ENCODE measurements at regions not wholly inside any gene's neighbourhood (a gene's known extent, or its start where the extent isn't known, plus 50 kb on each side); places are given as distances from the start of the nearest gene placed in this dataset.

DNA sequence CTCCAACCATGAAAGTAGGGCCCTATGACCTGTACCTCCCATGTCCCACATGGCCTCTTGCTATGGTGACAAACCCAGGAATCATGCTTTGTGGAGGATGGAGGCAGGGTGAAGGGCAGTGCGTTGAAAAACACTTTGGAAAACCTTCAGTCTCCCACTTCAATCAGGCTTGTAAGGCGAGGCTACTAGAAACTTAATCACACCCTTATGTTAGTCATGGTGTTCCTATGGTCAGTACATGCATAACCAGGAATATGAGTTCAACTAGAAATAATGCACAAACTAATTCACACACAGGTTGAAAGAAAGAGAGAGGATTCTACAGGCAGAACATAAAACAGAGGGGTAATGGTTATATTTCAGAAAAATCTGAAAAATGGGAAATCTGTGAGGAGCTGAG is 601.1 kb downstream of the KCTD16 start:
- DNase-seq, result no peak

DNA sequence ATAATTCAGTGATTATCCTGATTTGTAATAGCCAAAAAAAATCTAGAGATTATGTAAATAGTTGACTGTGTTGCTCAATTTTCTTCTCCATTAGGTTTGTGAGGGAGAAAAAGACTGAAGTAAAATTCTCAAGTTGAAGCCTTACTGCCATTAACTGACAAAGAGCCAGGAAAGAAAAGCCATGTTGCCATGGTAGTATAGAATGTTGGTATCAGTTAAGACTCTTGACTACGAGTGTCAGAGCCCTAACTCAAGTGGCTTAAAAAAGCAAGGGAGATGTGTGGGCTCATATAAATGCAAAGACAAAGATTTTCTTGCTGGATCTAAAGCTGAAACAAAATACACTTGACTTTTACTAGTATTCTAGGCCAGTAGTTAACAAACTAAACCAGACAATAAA is 571.7 kb downstream of the KCTD16 start:
- DNase-seq, result peak; percentile 12

DNA sequence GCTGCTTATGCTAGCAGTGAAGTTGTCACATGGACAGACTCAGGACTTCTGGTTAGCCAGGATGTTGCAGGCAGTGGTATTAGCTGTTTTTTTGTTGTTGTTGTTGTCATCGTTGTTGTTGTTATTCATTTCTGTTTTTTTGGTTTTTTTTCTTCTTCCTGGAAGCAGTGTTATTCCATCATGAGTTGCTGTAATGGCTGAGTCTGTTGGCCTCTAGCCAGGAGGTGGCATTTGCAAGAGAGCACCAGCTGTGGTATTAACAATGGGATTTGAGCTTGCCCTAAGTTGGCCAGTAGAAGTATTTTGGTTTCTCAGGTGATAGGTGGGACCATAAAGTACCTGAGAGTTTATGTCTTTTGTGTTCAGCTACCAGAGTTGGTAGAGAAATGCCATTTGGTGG is 561.1 kb downstream of the KCTD16 start:
- no peak for DNase-seq

DNA sequence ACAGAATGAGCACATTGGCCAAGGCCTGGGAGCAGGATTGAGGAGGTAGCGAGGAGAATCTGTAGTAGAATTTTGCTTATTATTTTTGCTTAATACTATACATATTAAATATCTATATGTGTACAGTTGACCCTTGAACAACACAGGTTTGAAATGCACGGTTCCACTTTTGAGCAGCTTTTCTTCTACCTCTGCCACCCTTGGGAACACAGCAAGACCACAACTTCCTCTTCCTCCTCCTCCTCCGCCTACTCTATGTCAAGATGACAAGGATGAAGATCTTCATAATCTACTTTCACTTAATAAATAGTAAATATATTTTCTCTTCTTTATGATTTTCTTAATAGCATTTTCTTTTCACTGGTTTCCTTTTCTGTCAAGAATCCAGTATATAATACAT is 541.4 kb downstream of the KCTD16 start:
- no peak for DNase-seq

DNA sequence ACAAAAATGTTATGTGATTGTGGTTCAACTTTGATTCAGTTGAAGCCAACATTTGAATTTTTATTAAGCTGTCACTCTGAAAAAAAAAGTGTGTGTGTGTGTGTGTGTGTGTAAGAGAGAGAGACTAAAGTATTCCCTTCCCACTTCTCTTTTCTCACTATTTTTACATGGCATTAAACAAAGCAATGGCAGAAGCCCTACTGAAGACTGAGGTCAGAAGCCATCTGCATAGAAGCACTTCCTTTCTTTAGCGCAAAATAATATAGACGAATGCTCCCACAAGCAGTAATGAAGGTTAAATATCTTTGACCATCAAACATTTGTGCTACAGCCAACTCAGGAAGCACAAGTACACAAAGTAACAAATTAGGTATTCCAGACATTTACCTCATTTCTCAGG is 540.5 kb downstream of the KCTD16 start:
- DNase-seq, result no peak

DNA sequence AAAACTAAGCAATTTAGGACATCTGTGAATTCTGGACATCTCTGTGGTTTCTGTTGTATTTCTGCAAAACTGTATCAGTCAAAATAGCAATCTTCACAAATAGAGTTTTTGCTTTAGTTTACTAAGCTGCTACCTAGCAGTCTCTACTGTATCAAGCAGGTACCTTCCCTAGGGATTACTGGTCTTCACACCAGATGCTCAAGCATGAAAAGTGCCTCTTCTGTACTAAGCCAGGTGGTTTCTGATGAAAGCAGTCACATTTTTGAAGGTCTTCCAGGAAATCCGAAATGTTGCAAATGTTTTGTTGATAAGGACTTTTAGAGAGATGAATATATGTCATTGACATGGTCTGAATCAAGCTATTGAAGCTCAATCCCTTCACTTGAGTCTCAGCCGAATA is 540.0 kb downstream of the KCTD16 start:
- DNase-seq, result no peak

DNA sequence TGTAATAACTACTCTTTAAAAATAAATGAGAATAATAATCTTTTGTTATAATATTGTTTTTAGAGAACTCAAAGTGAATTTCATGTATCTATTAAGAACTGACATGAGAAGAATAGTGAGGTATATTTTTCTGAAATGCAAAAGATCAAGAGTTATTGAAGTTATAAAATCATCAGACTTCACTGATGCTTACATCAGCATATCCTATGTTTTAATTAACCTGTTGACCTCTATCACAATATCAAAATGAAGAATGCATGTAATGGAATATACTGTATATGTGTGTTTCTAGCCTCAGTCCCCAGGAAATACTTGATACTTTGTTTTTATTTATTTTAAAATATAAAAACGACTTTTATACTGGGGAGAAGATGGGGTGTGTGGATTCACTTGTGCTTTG is 533.1 kb downstream of the KCTD16 start:
- no peak for DNase-seq

DNA sequence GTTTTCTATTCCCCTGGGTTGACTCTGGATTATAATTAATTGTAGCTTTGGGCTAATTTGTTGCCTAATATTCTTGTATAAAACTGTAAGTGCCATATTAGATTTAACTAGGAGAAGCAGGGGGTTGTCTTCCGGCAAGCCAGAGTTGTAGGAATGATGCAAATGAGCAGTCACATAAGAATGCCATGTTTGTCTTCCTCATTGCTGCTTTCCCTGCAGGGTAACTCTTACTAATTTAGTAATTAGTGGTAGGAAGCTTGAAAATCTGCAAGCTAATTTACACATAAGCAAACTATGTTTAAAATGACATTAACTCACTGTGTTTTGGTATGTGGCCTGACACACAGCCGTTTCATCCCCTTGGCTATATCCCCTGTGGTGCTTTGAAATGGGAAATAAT is 527.8 kb downstream of the KCTD16 start:
- no peak for DNase-seq

DNA sequence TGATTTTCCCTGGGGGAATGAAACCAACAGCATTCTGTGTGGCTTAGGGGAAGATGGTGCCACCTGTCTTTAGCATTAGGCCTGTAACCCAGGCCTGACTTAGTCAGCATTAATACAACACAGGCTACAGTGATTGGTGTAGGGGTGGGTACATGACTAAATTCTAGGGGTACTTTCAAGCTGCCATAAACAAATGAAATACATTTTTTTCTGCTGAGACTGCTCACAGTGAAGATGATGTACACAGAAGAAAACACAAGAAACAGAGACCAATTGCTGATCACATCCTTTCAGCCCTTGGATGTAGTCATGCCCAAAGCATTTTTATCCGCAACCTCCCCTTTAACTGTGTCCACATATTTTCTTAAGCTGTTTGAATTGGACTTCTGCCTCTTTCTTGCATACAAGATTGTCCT is 527.2 kb downstream of the KCTD16 start:
- no peak for DNase-seq

DNA sequence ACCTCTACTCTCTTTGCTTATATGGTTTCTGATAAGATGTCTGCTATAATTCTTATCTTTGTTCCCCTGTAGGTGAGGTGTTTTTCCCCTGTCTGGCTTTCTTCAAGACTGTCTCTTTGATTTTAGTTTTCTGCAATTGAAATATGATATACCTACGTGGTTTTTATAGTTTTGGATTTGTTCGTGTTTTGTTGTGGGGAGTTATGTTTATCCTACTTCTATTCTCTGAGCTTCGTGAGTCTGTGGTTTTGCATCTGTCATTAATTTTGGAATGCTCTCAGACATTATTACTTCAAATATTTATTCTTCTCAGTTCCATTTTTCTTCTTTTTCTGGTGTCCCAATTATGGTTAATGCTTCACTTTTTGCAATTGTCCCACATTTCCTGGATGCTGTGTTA is 521.3 kb downstream of the KCTD16 start:
- no peak for DNase-seq

DNA sequence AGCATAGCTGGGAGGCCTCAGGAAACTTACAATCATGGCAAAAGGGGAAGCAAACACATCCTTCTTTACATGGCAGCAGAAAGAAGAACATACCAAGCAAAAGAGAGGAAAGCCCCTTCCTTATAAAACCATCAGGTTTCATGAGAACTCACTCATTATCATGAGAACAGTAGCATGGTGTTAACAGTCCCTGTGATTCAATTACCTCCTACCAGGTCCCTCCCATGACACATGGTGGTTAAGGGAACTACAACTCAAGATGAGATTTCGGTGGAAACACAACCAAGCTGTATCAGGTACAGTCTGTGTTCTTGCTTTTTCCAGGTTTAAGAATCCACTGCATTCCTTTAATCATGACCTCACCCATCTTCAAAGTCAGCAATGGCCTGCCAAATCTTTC is 514.2 kb downstream of the KCTD16 start:
- no peak for DNase-seq

DNA sequence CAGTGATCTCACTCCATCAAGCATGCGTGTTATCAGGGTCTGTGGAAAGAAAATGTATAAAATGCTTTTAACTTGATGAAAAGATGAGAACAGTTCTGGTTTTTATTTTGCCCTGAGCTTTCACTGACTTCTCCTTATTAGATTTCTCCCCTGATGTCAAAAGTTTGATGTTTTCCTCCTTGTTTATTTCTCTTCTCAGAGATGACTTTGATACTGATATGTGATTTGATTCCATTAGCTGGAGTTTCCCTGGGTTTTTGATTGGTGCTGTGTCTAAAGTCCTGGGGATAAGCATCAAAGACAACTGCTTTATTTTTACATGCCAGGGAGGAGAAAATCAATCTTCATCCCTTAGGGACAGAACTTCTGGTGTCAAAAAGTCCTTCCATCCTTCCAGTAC is 510.0 kb downstream of the KCTD16 start:
- DNase-seq, result no peak

DNA sequence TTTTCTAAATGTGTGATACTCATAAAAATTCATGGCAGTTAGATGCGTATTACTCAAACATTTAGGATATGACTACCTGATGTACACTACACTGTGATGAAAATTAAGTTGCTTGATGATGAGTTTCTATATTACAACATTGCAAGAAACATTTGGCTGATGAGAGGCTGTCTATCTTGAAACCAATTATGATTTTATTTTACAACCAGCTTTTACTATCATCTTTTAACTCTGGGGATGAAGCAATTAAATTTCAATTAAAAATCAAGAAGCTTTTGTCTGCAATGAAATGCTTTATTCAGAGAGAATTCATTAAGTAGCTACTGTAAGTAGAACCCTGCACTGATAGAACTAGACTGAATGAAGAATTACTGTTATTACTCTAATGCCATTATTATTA is 500.4 kb downstream of the KCTD16 start:
- no peak for DNase-seq

DNA sequence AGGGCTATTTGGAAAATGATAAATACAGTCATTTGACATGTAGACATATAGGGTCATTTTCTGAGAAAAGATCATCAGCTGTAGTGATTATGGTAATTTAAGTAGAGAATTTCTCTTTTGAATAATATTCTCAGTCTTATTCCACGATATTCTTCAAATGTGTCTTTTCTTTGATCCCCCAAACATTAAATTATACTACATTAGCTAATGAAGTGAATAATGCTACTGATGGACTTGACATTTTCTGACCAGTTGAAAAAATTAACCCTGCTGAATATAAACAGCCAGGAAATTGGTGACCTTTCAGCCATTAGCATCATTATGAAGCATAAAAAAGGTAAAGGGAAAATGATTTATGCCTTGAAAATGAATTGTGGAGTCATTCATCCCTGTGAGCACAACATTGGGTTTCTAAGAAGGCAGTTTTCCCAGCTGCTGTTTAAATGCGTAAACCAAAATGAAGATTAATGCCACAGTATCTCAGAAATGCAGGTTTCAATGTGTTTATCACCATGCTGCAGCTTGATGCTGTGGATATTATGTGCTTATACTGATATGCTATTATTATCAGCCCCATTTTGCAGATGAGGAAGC is 489.1 kb downstream of the KCTD16 start:
- no peak for DNase-seq

DNA sequence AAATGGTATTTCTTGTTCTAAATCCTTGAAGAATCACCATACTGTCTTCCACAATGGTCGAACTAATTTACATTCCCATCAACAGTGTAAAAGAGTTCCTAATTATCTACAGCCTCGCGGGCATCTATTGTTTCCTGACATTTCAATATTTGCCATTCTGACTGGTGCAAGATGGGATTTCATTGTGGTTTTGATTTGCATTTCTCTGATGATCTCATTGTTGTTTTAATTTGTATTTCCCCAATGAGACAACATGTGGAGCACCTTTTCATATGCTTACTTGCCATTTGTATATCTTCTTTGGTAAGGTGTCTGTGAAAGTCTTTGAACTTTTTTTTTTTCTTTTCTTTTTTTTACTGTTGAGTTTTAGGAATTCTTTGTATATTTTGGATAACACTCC is 473.6 kb downstream of the KCTD16 start:
- DNase-seq, result no peak

DNA sequence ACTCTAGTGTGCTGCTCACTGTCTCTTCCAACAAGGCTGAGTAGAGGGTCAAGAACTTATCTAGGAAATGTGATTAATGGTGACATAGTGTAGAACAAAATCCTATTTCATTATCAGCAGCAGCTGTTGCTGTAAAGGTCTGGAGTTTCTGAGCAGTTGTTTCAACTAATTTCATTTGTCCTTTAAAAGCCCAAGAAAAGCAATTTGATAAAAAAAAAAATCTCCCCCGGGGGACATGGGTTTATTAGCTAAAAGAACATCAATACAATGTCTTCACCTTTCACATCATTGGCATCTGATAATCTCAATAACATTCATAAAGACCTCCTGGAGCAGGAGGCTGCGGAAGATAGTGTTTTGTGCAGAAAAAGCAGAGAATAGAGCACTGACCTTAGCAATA is 468.1 kb downstream of the KCTD16 start:
- no peak for DNase-seq

DNA sequence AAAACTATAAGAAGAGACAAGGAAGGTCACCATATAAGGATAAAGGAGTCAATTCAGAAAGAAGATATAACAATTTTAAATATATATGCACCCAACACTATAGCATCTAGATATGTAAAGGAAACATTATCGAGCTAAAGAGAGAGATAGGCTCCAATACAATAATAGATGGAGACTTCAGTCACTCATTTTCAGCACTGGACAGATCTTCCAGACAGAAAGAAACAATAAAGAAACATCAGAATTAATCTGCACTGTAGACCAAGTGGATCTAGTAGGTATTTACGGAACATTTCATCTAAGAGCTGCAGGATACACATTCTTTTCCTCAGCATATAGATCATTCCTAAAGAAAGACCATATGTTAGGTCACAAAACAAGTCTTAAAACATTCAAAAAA is 463.5 kb downstream of the KCTD16 start:
- no peak for DNase-seq

DNA sequence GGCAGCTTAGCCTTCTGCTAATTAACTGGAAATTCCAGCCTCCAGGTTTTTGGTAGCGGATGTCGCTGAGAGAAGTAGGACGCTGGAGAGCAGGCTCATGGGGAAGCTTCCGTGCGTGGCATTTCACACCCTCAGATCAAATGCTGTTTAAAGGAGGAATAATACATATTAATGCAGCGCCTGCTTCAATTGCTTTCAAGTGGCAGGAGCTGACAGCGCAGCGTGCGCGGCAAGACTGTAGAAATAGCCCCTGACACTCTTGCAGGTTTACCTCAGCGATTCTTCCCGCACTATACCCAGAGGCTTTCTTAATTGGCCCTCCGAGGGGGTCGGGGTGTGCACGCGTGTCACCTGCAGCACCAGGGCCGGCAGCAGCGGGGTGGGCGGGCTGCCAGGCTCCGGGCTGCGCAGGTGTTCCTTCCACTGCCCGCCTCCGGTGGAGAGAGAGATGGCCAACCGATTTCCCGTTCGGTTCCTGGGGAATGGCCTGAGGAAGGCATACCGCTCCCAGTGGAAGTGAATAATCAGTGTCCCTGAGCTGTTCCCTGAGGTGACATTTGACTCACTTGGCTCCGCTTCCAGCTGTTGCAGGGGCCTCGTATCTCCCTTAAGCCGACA is 427.9 kb downstream of the KCTD16 start:
- peak; percentile 82 for DNase-seq

DNA sequence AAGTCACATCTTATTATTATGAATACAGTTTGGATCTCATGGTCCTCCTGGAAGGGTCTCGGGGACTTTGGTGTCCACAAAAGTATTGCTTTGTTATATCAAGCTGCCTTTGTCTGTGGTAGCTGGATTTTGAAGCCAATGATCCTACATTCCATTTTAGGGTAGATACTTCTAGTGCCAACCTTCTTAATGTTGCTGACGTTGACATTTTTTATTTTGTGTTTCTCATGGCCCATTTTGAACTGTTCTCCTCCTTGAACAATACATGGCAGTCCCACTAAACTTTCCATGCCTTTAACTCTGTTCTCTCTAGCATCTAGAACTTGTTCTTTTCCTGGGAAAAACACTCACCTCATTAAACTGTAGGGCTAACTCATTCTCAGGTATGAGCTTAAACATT is 425.8 kb downstream of the KCTD16 start:
- DNase-seq, result no peak

DNA sequence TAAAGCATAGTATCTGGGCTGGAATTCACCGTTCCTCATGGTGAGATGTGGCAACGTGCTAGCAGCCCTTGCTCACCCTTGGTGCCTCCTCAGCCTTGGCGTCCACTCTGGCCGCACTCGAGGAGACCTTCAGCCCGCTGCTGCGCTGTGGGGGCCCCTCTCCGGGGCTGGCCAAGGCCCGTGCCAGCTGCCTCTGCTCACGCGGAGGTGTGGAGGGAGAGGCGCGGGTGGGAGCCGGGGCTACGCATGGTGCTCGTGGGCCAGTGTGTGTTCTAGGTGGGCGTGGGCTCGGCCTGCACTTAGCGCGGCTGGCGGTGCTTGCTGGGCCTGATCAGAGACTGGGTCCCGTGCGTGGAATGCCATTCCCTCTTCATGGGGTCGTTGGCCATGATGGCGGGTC is 424.2 kb downstream of the KCTD16 start:
- DNase-seq, result no peak

DNA sequence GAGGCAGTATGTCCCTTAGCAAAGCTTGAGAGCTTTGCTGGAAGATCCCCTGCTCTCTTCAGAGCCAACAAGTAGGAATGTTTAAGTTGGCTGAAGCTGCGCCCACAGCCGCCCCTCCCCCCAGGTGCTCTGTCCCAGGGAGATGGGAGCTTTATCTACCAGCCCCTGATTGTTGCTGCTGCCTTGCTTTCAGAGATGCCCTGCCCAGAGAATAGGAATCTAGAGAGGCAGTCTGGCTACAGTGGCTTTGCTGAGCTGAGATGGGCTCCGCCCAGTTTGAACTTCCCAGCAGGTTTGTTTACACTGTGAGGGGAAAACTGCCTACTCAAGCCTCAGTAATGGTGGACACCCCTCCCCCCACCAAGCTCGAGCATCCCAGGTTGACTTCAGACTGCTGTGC is 423.6 kb downstream of the KCTD16 start:
- peak; percentile 3 for DNase-seq

DNA sequence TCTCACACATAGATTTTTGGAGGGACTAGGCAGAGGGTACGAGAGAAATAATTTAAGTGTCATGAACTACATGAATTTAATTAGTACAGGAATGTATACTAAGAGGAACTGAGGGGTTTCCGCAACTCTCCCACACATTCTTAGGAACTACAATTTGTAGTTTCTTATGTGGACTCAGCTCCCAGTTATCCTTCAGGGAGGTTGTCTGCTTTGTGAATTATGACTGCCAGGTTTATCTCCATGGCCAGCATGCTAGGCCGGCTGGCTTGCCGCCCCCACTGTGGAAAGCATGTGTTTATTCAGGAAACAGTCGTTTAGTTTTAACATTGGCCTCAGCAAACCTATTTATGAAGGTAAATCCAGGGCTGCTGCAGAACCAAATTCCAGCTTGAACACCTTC is 415.0 kb downstream of the KCTD16 start:
- DNase-seq, result no peak

DNA sequence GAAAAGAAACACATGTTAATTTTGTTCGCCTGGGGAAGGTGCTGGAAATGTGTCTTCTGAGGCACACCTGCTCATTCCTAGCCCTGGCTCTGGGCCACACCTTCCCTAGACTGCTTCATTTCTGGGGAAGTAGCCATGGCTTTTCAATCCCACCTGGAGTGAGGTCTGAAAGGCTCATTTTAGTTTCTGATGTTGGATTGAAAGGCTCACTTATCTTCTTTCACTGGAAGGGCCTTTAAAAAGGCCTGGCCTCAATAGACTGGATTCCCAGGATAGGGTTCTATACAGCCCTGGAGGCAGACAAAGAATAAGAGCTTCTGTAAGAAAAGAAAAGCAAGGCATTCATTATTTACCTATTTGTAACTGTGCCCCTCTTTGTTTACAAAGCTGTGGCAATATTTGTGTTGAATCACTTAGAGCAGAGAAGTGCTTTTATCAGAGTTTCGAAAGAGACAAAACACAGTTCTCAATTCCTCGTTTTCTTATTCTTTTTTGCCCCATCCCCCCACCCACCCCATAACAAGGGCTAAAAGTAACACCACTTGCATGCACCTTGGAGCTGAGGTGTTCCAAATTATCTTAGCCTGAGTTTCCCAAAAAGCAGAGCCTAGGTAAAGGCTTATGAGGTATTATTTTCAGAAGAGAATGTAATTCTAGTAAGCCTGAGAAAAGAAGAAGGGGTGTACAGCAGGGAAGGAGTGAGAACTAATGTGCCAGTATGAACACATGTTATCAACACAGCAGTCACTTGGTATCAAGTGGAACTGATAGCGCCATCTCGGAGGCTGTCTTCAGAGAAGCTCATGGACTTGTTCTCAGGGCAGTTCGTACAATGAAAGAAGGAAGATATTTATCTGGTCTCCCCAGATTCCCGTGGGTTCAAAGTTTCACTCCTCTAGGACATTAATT is 413.1 kb downstream of the KCTD16 start:
- peak; percentile 79 for DNase-seq

DNA sequence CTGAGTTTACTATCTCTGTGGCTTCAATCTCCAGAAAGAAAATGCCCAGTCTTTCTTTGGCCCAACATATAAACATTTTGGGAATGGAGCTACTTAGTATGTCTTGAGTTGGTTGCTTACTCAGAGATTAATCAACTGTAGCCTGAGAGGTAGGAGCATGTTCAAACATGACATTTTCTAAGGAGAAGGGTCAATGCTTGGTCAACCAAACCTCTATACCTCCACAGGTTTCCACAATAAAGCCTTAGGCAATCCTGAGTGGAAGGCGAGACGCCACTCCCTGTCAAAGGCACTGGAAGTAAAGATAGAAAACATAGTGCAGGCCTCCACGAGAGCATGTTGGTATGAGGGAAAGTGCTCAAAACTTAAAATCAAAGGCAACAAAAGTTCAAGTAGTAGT is 411.4 kb downstream of the KCTD16 start:
- no peak for DNase-seq

All from NCI-H1105 treated with DMSO at 0.1 percent for 48 hours (cell line).